Fibroblast of mammary gland (primary cell): ENCODE measurements at regions not wholly inside any gene's neighbourhood (a gene's known extent, or its start where the extent isn't known, plus 50 kb on each side); places are given as distances from the start of the nearest gene placed in this dataset.

ENCODE experiments used
- DNase-seq: peaks from one replicate; pipeline ENCODE4 v3.0.0-alpha.2; 2010; ENCODE audit warnings: low read depth
- H3K4me3 ChIP-seq: 2 replicates; pipeline ENCODE4 v1.5.1; 2011; ENCODE audit warnings: low read depth, mild to moderate bottlenecking, low read length, moderate library complexity; ENCODE audit not compliant: control insufficient read depth
- TF ChIP-seq, protein P1 (sequence below): conservative IDR thresholded peaks from 2 replicates; pipeline ENCODE4 v1.5.1; 2011; ENCODE audit warnings: low read depth, low read length, inconsistent platforms; ENCODE audit not compliant: control insufficient read depth, insufficient read depth

DNA sequence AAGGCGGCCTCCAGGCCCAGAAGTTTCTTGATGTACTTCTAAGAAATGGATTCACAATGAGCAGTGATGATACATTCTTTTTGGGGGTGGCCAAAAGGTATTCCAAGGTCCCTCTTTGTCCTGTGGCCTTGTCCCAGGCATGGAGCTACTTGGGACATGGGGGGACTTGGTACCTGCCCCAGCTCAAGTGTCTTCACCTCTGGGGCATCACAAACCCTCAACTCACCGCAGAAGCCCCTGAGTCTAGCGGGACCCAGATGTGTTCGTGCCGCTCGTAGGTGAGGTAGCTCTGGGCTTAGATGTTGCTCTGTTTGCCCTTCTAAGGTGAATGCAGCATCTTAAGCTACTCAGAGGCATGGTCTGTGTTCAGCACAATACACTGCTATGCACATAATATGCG, 338.0 kb upstream of the IRX4 start:
- TF ChIP-seq, protein P1, sequence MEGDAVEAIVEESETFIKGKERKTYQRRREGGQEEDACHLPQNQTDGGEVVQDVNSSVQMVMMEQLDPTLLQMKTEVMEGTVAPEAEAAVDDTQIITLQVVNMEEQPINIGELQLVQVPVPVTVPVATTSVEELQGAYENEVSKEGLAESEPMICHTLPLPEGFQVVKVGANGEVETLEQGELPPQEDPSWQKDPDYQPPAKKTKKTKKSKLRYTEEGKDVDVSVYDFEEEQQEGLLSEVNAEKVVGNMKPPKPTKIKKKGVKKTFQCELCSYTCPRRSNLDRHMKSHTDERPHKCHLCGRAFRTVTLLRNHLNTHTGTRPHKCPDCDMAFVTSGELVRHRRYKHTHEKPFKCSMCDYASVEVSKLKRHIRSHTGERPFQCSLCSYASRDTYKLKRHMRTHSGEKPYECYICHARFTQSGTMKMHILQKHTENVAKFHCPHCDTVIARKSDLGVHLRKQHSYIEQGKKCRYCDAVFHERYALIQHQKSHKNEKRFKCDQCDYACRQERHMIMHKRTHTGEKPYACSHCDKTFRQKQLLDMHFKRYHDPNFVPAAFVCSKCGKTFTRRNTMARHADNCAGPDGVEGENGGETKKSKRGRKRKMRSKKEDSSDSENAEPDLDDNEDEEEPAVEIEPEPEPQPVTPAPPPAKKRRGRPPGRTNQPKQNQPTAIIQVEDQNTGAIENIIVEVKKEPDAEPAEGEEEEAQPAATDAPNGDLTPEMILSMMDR: no peak
- H3K4me3 ChIP-seq: no peak overlapping the region
- no peak for DNase-seq

DNA sequence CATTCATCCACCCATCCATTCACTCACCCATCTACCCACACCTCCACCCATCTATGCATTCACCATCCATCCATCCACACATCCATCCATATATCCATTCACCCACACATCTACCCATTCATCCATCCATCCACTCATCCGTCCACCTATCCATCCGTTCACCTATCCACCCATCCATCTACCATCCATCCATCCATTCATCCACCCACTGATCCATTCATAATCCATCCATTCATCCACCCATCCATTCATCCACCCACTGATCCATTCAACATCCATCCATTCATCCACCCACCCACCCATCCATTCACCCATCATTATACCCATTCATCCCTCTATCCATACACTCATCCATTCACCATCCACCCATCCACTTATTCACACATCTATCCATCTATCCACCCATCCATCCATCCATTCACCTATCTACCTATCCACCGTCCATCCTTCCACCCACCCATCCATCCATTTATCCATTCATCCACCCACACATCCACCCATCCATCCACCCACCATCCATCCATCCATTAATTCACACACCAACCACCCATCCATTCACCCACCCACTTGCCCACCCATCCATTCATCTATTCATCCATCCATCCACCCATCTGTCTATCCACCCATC, 336.5 kb upstream of the IRX4 start:
- DNase-seq: no peak
- TF ChIP-seq, protein P1: no peak
- H3K4me3 ChIP-seq: no peak overlapping the region

DNA sequence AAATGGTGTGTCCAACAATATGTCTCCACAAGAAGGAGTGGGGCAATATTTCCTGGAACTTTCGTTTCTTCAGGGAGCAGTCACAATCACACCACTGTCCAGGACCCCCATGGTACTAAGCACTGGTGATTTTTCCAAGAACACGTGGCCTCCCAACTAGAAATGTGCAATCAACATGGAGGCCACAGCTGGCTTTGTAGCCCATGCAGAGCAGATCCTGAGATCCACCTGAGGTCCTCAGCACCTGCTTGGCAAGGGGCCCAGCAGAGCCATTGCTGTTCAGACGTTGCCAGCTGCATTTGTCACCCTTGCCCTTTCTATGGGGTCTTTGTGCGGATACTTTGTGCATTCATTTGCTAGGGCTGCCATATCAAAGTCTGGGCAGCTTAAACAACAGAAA, 334.5 kb upstream of the IRX4 start:
- H3K4me3 ChIP-seq: no peak overlapping the region
- no peak for DNase-seq
- TF ChIP-seq, protein P1: no peak

DNA sequence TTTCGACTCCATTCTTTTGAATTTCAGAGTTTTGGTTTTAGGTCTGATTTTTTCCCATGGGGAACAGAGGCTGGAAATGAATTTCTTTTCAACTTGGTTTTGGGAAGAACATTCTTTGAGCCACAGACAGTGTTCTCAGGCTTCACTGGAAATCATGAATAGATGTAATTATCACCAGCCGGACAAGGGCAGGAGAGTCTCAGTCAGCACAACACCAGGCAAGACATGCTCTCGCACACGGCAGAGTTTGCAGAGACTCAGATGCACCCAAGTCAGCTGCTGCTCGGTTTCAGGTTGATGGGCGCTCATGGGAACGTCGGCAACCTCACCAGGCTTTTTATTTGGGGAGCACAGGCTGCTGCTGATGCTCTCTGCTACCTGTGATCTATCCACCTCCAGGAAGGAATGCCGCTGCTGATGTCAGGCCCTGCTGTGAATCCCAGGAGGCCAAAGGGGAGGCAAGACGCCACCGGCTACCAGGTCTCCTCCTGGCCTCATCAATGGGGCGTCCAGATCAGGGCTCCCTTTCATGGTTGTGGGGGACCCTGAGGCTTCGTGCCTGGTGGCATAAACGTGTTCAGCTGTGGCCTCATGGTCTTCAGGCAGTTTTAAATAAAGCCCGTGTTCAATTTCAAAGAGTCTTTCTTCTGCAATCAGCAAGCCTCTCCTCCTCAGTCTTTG, 332.3 kb upstream of the IRX4 start:
- no peak overlapping the region for H3K4me3 ChIP-seq
- TF ChIP-seq, protein P1: no peak
- no peak for DNase-seq

DNA sequence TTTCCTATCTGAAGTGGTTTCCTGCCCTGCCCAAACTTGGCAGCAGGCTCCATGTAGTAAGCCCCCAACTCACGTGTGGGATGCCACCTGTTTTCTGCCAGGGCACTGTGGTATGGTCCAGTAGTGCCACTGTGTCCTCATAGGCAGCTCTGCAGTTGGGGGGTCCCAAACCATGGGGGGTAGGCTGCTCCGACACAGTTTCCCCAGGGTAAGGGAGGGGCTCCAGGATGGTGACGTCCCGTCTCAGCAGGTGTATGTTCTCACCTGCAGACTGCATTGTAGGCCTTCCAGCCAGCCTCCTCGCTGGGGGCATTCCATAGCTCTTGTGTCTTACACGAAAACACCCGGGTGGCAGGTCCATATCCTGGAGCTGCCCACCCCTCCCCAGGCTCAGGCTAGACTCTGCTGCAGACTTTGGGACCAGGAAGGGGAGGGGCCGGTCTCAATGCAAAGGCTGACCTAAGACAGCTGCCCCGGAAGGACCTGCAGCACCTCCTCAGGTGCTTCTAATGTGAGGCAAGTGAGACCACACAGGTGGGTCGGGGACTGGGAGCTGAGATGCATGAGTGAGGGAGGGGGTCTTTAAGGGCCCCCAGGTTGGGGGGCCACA, 330.5 kb upstream of the IRX4 start:
- H3K4me3 ChIP-seq: no peak overlapping the region
- DNase-seq: no peak
- TF ChIP-seq, protein P1: no peak

DNA sequence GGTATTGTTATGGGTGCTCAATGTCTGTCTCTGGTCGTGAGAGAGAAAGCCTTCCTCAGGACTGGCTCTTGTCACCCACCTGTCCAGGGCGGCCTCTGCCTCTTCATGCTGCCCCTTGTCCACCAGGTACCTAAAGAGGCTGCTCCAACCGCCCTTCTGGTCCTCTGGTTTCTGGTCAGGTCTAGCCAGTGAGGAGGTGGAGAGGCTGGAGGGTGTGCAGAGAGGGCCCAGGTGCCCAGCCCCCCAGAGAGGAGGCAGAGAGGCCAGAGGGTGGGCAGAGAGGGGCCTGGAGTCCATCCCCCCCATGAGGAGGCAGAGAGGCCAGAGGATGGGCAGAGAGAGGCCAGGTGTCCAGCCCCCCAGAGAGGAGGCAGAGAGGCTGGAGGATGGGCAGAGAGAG, 329.8 kb upstream of the IRX4 start:
- TF ChIP-seq, protein P1: no peak
- DNase-seq: no peak
- no peak overlapping the region for H3K4me3 ChIP-seq
